Peyer's patch (tissue), 4 donors: ENCODE measurements at regions not wholly inside any gene's neighbourhood (a gene's known extent, or its start where the extent isn't known, plus 50 kb on each side); places are given as distances from the start of the nearest gene placed in this dataset.

ENCODE experiments used
- DNase-seq, 3 donors: peaks; one replicate each; pipeline ENCODE4 v3.0.0-alpha.2; 2017 to 2019
- H3K27ac ChIP-seq, 4 donors: fragments of 200-600 bp; sonication (generic); one replicate each; pipeline ENCODE4 v1.5.1; 2016 to 2019
- H3K27me3 ChIP-seq, 2 donors: fragments of 200-600 bp; sonication (generic); one replicate each; pipeline ENCODE4 v1.5.1; 2019
- H3K36me3 ChIP-seq, 3 donors: fragments of 200-600 bp; sonication (generic); one replicate each; pipeline ENCODE4 v1.5.1; 2016 to 2019
- H3K4me1 ChIP-seq, 4 donors: fragments of 200-600 bp; sonication (generic); one replicate each; pipeline ENCODE4 v1.5.1; 2016 to 2019
- H3K4me3 ChIP-seq, 4 donors: fragments of 200-600 bp; sonication (generic); 1 replicate in 3 of 4; 2 replicates in 1 of 4; pipeline ENCODE4 v1.5.1; 2016 to 2019; ENCODE audit warnings: mild to moderate bottlenecking in 1 of 4
- H3K9me3 ChIP-seq, 4 donors: fragments of 200-600 bp; sonication (generic); one replicate each; pipeline ENCODE4 v1.5.1; 2016 to 2019; ENCODE audit warnings: mild to moderate bottlenecking in 1 of 4
- POLR2A ChIP-seq, 2 donors: fragments of 450-650 bp; IDR thresholded peaks; one replicate each; pipeline ENCODE4 v1.5.1; 2017; ENCODE audit warnings: antibody characterized with exemption in 2 of 2, mild to moderate bottlenecking in 2 of 2, moderate library complexity in 2 of 2
- TF ChIP-seq, protein P1 (sequence below), 6 experiments: fragments of 450-650 bp in 4 of 6; fragments of 200-600 bp in 2 of 6; sonication (generic) in 1 of 6; IDR thresholded peaks; one replicate each; pipeline ENCODE4 v1.5.1; 2017 to 2019; ENCODE audit warnings: antibody characterized with exemption in 6 of 6, mild to moderate bottlenecking in 3 of 6, moderate library complexity in 1 of 6

DNA sequence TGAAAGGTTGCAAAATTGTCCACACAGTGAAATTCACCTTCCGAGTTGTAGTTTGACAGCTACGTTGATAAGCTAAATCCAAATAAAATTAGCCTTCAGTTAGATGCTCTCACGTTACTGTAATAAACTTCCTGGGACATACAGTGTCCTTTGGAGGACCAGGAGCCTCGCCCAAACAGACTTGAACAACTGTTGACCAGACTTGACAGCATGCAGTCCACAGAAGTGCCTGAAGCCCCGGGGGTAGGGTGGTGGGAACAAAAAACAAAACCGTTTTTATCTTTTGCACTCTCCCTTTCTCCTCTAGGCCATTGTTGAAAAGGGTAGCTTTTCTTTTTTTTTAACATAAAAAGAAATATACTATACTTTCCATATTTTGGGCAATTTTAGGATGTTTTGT is 172.8 kb upstream of the SAMSN1 start:
- no peak overlapping the region for H3K4me3 ChIP-seq
- no peaks in the 10 kb centered on the region for H3K27me3 ChIP-seq
- no peak for DNase-seq
- H3K4me1 ChIP-seq, result no peaks in the 10 kb centered on the region
- H3K9me3 ChIP-seq, result no peaks in the 10 kb centered on the region
- TF ChIP-seq POLR2A (IDR thresholded peaks at IDR 0.05), result no peak
- TF ChIP-seq, protein P1, sequence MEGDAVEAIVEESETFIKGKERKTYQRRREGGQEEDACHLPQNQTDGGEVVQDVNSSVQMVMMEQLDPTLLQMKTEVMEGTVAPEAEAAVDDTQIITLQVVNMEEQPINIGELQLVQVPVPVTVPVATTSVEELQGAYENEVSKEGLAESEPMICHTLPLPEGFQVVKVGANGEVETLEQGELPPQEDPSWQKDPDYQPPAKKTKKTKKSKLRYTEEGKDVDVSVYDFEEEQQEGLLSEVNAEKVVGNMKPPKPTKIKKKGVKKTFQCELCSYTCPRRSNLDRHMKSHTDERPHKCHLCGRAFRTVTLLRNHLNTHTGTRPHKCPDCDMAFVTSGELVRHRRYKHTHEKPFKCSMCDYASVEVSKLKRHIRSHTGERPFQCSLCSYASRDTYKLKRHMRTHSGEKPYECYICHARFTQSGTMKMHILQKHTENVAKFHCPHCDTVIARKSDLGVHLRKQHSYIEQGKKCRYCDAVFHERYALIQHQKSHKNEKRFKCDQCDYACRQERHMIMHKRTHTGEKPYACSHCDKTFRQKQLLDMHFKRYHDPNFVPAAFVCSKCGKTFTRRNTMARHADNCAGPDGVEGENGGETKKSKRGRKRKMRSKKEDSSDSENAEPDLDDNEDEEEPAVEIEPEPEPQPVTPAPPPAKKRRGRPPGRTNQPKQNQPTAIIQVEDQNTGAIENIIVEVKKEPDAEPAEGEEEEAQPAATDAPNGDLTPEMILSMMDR (IDR thresholded peaks at IDR 0.05), result no peak
- H3K27ac ChIP-seq, result no peak overlapping the region
- no peaks in the 10 kb centered on the region for H3K36me3 ChIP-seq

DNA sequence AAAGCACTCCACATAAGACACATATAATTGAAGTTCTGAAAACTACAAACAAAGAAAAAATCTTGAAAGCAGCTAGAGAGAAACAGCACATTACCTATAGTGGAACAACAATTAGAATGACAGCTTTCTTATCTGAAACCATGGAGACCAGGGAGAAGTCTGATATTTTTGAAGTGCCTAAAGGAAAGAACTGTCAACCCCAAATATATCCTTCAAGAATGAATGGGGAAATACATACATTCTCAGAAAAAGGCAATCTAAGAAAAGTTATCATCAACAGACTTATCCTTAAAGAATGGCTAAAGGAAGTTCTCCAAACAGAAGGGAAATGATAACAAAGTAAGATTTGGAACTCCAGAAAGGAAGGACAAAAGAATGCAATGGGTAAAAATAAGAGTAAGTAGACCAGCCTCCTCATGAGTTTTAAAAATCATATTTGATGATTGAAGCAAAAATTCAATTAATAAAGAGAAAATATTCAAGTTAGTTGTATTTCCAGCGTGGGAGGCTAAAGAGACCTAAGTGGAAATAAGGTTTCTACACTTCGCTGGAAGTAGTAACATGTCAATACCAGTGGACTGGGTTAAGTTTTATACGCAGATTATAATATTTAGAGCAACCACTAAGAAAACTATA is 170.8 kb upstream of the SAMSN1 start:
- no peaks in the 10 kb centered on the region for H3K36me3 ChIP-seq
- H3K27ac ChIP-seq, result no peak overlapping the region
- H3K9me3 ChIP-seq, result no peaks in the 10 kb centered on the region
- H3K27me3 ChIP-seq, result no peaks in the 10 kb centered on the region
- no peak overlapping the region for H3K4me3 ChIP-seq
- no peaks in the 10 kb centered on the region for H3K4me1 ChIP-seq
- no peak for DNase-seq
- TF ChIP-seq, protein P1 (IDR thresholded peaks at IDR 0.05), result no peak
- TF ChIP-seq POLR2A (IDR thresholded peaks at IDR 0.05), result no peak

DNA sequence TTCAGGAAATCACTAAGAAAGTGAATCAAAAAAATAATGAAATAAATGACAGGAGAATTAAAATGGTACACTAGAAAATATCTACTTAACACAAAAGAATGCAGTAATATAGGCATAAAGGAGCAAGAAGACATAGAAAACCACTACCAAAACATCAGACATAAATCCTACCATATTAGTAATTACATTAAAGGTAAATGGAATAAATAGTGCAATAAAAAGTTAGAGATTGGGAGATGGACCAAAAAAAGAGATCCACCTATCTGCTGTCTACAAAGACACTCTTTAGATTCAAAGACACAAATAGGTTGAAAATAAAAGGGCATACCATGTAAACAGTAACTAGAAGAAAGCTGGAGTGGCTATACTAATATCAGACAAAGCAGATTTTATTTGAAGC is 167.0 kb upstream of the SAMSN1 start:
- TF ChIP-seq POLR2A (IDR thresholded peaks at IDR 0.05), result no peak
- TF ChIP-seq, protein P1 (IDR thresholded peaks at IDR 0.05), result no peak
- Histone ChIP-seq H3K27ac (no peak overlapping the region), H3K4me3 (no peak overlapping the region), H3K27me3 (no peaks in the 10 kb centered on the region), H3K4me1 (no peaks in the 10 kb centered on the region), H3K36me3 (no peaks in the 10 kb centered on the region), H3K9me3 (no peaks in the 10 kb centered on the region)
- DNase-seq, result no peak

DNA sequence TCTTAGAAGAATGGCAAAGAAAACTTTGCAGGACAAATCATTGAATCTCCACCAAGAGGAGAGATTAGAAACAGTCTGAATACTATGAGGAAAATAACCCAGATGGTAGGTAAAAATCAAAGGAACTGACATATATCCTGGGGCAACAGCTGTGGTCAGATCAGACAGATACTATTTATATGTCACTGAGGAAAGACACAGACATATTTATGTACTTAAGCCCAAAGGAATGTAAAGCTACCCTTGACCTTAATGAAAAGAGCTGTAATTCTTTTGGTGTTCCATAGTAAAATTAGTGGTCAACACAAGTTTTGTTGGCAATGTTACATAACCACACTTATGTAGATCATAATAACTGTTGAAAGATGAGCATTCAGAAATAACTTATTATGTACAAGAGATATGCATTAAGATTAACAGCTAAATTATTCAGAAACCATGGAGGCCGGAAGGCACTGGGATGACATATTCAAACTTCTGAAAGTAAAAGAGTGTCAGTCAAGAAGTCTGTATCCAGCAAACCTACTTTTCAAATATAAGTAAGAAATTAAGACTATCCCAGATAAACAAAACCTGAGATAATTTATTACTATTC is 166.1 kb upstream of the SAMSN1 start:
- H3K27ac ChIP-seq, result no peak overlapping the region
- H3K36me3 ChIP-seq, result no peaks in the 10 kb centered on the region
- no peaks in the 10 kb centered on the region for H3K4me1 ChIP-seq
- no peaks in the 10 kb centered on the region for H3K27me3 ChIP-seq
- no peak for TF ChIP-seq POLR2A (IDR thresholded peaks at IDR 0.05)
- TF ChIP-seq, protein P1 (IDR thresholded peaks at IDR 0.05), result no peak
- H3K9me3 ChIP-seq, result no peaks in the 10 kb centered on the region
- no peak for DNase-seq
- no peak overlapping the region for H3K4me3 ChIP-seq

DNA sequence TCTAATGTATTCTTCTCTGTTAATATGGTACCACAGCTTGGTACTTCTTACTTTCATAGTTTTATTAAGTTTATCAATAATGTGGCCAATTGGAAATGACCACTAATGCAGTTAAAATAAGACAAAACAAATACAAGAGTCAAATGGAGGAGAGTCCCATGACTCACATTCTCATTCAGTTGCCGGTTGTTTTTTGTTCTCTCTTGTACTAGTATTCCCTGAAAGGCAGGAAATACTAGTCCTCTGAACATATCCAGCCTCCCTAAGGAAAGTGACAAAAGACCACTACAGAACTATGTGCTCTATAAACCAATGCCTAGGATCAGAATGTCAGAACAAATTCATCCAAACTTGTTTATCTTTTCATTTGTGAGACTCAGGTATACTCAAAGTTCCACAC is 165.2 kb upstream of the SAMSN1 start:
- Histone ChIP-seq H3K4me3 (no peak overlapping the region), H3K36me3 (no peaks in the 10 kb centered on the region), H3K27ac (no peak overlapping the region), H3K4me1 (no peaks in the 10 kb centered on the region), H3K9me3 (no peaks in the 10 kb centered on the region), H3K27me3 (no peaks in the 10 kb centered on the region)
- TF ChIP-seq, protein P1 (IDR thresholded peaks at IDR 0.05), result no peak
- no peak for TF ChIP-seq POLR2A (IDR thresholded peaks at IDR 0.05)
- DNase-seq, result no peak
